ENCODE measurements at regions not wholly inside any gene's neighbourhood (a gene's known extent, or its start where the extent isn't known, plus 50 kb on each side); places are given as distances from the start of the nearest gene placed in this dataset.
"Not testable (repeated sequence)": the region's sequence is repeated elsewhere in the genome, so short reads cannot be mapped to it uniquely, and the experiment has no call there.

- TF ChIP-seq CTCF (IDR thresholded peaks at IDR 0.05 in 2 of 3, conservative IDR thresholded peaks at IDR 0.05 in 1 of 3; ENCODE audit: borderline replicate concordance in 1 of 3, insufficient read depth in 1 of 3, low read depth in 2 of 3, low read length in 2 of 3); YY1 (IDR thresholded peaks at IDR 0.05; ENCODE audit: extremely low read depth, insufficient replicate concordance, low read depth, low read length); CBX3 (IDR thresholded peaks at IDR 0.05; ENCODE audit: low read depth): not testable (repeated sequence)
- TF ChIP-seq, protein P1, sequence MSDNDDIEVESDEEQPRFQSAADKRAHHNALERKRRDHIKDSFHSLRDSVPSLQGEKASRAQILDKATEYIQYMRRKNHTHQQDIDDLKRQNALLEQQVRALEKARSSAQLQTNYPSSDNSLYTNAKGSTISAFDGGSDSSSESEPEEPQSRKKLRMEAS (IDR thresholded peaks at IDR 0.05), result not testable (repeated sequence)
Measured at GRCh38 chr21:32934068-32934467, 91.7 kb upstream of the OLIG2 start.

Measured in HCT116 (cell line).